Transverse colon (tissue), 4 donors: ENCODE measurements at regions not wholly inside any gene's neighbourhood (a gene's known extent, or its start where the extent isn't known, plus 50 kb on each side); places are given as distances from the start of the nearest gene placed in this dataset.

Source experiments
- DNase-seq: peaks from one replicate; pipeline ENCODE4 v3.0.0-alpha.2; 2019
- H3K27ac ChIP-seq, 4 donors: fragments of 200-600 bp; sonication (generic); 2 replicates each; pipeline ENCODE4 v1.5.1; 2016 to 2018; ENCODE audit warnings: inconsistent platforms in 4 of 4
- H3K27me3 ChIP-seq: fragments of 200-600 bp; sonication (generic); 2 replicates; pipeline ENCODE4 v1.5.1; 2017; ENCODE audit warnings: inconsistent platforms
- H3K36me3 ChIP-seq, 4 donors: fragments of 200-600 bp; sonication (generic); 2 replicates each; pipeline ENCODE4 v1.5.1; 2017 to 2019; ENCODE audit warnings: inconsistent platforms in 4 of 4
- H3K4me1 ChIP-seq, 4 donors: fragments of 200-600 bp; sonication (generic); 2 replicates each; pipeline ENCODE4 v1.5.1; 2017 to 2020; ENCODE audit warnings: inconsistent platforms in 4 of 4
- H3K4me3 ChIP-seq, 4 donors: fragments of 200-600 bp; sonication (generic); 1 replicate in 1 of 4; 2 replicates in 3 of 4; pipeline versions ENCODE4 v1.5.1 to v1.6.1; 2017 to 2019; ENCODE audit warnings: inconsistent platforms in 4 of 4
- H3K9me3 ChIP-seq, 2 donors: fragments of 200-600 bp; sonication (generic); 2 replicates each; pipeline ENCODE4 v1.5.1; 2017 to 2019; ENCODE audit warnings: inconsistent platforms in 2 of 2
- EP300 ChIP-seq: sonication (generic); formaldehyde crosslinking; IDR thresholded peaks from one replicate; pipeline ENCODE4 v1.6.1; 2017; ENCODE audit warnings: antibody characterized with exemption, low read depth
- POLR2A ChIP-seq: fragments of 450-650 bp; IDR thresholded peaks from one replicate; pipeline ENCODE4 v1.6.1; 2016; ENCODE audit warnings: antibody characterized with exemption, mild to moderate bottlenecking, moderate library complexity
- POLR2AphosphoS5 ChIP-seq, 3 donors: sonication (generic); formaldehyde crosslinking; IDR thresholded peaks; one replicate each; pipeline ENCODE4 v1.6.1; 2016; ENCODE audit warnings: antibody characterized with exemption in 3 of 3
- WGBS, 2 donors: methylation state at CpG; one replicate each; pipeline ENCODE4 v1.1.5; 2018; ENCODE audit warnings: low coverage in 1 of 2; 5-methylcytosine and 5-hydroxymethylcytosine counted together
- in situ Hi-C, 4 donors: fragments of 200-750 bp; cut with MboI; loops; one replicate each; pipeline versions ENCODE4 v1.15.0 to v1.15.1; 2017; ENCODE audit warnings: low sequenced_read_pairs in 3 of 4, low pct_ligation_motif_present in 1 of 4, low pct_unique_long_range_greater_than_20kb in 1 of 4
- intact Hi-C: fragments of 100-400 bp; cut with DNase I; formaldehyde crosslinking; loops from one replicate; pipeline ENCODE4 v1.15.1; 2023; ENCODE audit warnings: low total_unique reads
- TF ChIP-seq, protein P1 (sequence below), 5 experiments: fragments of 200-600 bp in 3 of 5; fragments of 450-650 bp in 2 of 5; sonication (generic) in 3 of 5; IDR thresholded peaks; 1 replicate in 2 of 5; 2 replicates in 3 of 5; pipeline ENCODE4 v1.5.1; 2016 to 2017; ENCODE audit warnings: antibody characterized with exemption in 5 of 5, inconsistent platforms in 3 of 5, mild to moderate bottlenecking in 2 of 5, moderate library complexity in 1 of 5

DNA sequence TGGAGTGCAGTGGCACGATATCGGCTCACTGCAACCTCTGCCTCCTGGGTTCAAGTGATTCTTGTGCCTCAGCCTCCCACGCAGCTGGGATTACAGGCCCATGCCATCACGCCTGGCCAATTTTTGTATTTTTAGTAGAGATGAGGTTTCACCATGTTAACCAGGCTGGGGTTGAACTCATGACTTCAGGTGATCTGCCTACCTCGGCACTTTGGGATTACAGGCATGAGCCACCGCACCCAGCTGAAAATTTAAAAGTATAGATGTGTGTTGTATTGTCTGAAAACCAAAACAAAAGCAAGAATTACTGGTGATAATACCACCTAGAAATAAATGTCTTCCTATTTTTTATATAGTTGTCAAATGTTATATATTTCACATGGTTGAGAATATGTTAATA, 162.0 kb upstream of the DMRT1 start:
- in situ Hi-C loops, result no loop called here
- no peaks in the 10 kb centered on the region for H3K27me3 ChIP-seq
- no peak overlapping the region for H3K4me3 ChIP-seq
- WGBS, 2 donors, result 94 to 95% methylated on average over 4 to 6 of the region's 6 CpGs
- H3K4me1 ChIP-seq, result peaks cover 0 to 40% (median 17%) of the 10 kb centered on the region in 4 donors
- no peaks in the 10 kb centered on the region for H3K9me3 ChIP-seq
- H3K27ac ChIP-seq, result no peak overlapping the region
- H3K36me3 ChIP-seq, result no peaks in the 10 kb centered on the region
- TF ChIP-seq EP300, result no peak
- TF ChIP-seq, protein P1, sequence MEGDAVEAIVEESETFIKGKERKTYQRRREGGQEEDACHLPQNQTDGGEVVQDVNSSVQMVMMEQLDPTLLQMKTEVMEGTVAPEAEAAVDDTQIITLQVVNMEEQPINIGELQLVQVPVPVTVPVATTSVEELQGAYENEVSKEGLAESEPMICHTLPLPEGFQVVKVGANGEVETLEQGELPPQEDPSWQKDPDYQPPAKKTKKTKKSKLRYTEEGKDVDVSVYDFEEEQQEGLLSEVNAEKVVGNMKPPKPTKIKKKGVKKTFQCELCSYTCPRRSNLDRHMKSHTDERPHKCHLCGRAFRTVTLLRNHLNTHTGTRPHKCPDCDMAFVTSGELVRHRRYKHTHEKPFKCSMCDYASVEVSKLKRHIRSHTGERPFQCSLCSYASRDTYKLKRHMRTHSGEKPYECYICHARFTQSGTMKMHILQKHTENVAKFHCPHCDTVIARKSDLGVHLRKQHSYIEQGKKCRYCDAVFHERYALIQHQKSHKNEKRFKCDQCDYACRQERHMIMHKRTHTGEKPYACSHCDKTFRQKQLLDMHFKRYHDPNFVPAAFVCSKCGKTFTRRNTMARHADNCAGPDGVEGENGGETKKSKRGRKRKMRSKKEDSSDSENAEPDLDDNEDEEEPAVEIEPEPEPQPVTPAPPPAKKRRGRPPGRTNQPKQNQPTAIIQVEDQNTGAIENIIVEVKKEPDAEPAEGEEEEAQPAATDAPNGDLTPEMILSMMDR (IDR thresholded peaks at IDR 0.05), result no peak
- TF ChIP-seq POLR2A, result no peak
- no peak for TF ChIP-seq POLR2AphosphoS5 (IDR thresholded peaks at IDR 0.05)
- intact Hi-C loops, result no loop called here
- no peak for DNase-seq

DNA sequence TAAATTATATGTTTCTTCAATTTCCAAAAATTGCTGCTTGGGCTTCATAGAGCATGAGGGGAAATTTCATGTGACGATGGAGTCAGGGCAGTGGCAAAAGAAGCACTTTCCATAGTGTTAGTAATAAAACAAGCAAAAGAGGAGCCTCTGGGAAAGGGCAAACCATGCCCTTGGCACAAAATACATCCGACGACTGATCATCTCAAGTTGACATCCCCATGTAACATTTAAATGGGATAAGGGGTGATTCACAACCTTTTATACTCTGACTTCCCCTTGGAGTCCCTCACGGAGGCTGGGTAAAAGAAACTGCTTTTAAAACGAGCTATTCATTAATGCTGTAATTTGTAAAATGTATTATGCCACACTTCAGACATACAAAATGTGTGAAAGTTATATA, 161.4 kb upstream of the DMRT1 start:
- peaks cover 1 to 47% (median 18%) of the 10 kb centered on the region in 4 donors for H3K4me1 ChIP-seq
- intact Hi-C loops (no loop called here), in situ Hi-C loops (no loop called here)
- TF ChIP-seq EP300 (no peak), POLR2A (no peak), POLR2AphosphoS5 (IDR thresholded peaks at IDR 0.05) (no peak)
- TF ChIP-seq, protein P1 (IDR thresholded peaks at IDR 0.05), result no peak
- H3K9me3 ChIP-seq, result no peaks in the 10 kb centered on the region
- H3K27me3 ChIP-seq, result no peaks in the 10 kb centered on the region
- H3K36me3 ChIP-seq, result no peaks in the 10 kb centered on the region
- no peak overlapping the region for H3K4me3 ChIP-seq
- 80 to 89% methylated on average over 5 of the region's 5 CpGs for WGBS, 2 donors
- no peak for DNase-seq
- H3K27ac ChIP-seq, result no peak overlapping the region

DNA sequence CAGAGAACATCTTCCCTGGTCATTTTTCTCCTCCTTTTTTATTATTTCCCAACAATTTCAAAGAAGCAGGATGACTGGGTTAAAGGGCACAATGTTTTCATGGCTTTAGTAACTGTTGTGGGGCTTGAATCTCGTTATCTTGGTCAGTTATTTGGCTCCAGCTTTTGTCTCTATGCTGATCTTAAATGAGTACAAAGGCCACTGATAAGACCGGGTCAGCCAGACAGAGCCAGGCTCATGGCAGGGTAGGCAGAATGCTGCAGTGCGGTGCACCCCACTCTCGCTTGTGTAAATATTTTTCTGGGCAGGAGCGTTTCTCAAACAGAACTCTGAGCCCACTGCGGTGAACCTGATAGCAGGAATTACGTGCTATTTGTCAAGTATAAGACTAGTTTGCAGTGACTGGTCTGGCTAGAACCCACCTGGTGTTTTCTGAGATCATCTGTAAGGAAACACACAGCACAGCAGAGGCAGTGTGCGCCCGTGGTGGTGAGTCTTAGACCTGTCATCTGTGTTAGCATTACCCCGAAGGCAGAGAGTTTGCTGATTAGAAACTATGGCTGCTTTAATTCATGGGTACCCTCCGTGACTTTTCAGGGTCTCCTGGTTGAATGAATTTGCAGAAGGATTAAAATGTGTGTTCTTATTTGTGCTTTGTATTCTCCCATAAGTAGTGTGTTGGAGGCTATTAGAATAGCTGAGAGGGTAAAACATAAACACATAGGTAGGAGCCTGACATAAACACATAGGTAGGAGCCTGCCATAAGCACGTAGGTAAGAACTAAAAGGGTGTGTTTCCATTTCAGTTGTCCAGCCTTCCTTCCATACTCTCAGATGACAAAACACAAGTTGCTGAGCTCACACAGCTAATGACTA, 158.6 kb upstream of the DMRT1 start:
- TF ChIP-seq EP300 (no peak), POLR2A (no peak), POLR2AphosphoS5 (IDR thresholded peaks at IDR 0.05) (no peak)
- TF ChIP-seq, protein P1 (IDR thresholded peaks at IDR 0.05), result no peak
- peak overlapping the region; percentile 71 to 77 (median 75) for H3K27ac ChIP-seq
- 50 to 65% methylated on average over 5 to 12 of the region's 12 CpGs for WGBS, 2 donors
- H3K4me3 ChIP-seq, result peak overlapping the region in 2 of 4 donors; percentile 12 to 17
- DNase-seq, result peak; percentile 58
- H3K36me3 ChIP-seq, result no peaks in the 10 kb centered on the region
- no peaks in the 10 kb centered on the region for H3K9me3 ChIP-seq
- intact Hi-C loops, result no loop called here
- H3K27me3 ChIP-seq, result no peaks in the 10 kb centered on the region
- H3K4me1 ChIP-seq, result peaks cover 4 to 35% (median 16%) of the 10 kb centered on the region in 4 donors
- in situ Hi-C loops, result no loop called here

DNA sequence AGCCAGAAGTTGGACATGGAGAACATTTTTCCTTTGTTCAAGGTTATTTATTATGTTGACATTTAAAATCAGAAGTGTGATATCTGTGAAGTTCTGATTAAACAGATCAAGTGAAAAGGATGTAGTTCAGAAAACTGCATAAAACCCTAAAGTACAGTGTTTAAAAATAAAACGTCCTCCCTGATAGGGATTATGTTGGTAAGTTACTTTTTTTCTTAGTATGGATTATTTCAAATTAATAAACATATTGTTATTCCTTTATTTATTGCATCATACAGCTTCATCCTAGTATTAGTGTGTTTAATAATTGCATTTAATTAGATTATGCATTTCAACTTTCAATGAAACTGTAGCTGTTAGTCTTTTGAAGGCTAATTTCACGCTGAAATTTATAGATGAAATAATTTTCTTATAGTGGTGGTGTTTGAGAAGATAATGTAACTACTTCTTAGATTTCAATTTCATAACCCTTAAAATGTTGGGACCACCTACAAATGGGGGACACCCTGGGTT, 157.9 kb upstream of the DMRT1 start:
- TF ChIP-seq, protein P1 (IDR thresholded peaks at IDR 0.05), result no peak
- TF ChIP-seq POLR2A, result no peak
- no peaks in the 10 kb centered on the region for H3K27me3 ChIP-seq
- in situ Hi-C loops (no loop called here), intact Hi-C loops (no loop called here)
- no peak overlapping the region for H3K4me3 ChIP-seq
- 59 to 63% methylated on average over 2 of the region's 2 CpGs for WGBS, 2 donors
- no peaks in the 10 kb centered on the region for H3K9me3 ChIP-seq
- peaks cover 4 to 32% (median 16%) of the 10 kb centered on the region in 4 donors for H3K4me1 ChIP-seq
- no peak for DNase-seq
- H3K36me3 ChIP-seq, result no peaks in the 10 kb centered on the region
- peak overlapping the region; percentile 71 to 77 (median 75) for H3K27ac ChIP-seq
